Activated CD4-positive, alpha-beta T cell treated with anti-CD3 and anti-CD28 coated beads for 4 hours (primary cell): ENCODE measurements at regions not wholly inside any gene's neighbourhood (a gene's known extent, or its start where the extent isn't known, plus 50 kb on each side); places are given as distances from the start of the nearest gene placed in this dataset.
"Not testable (repeated sequence)": the region's sequence is repeated elsewhere in the genome, so short reads cannot be mapped to it uniquely, and the experiment has no call there.

Experiments used
- DNase-seq, 2 donors: peaks; one replicate each; pipeline ENCODE4 v3.0.0-alpha.2; 2020

DNA sequence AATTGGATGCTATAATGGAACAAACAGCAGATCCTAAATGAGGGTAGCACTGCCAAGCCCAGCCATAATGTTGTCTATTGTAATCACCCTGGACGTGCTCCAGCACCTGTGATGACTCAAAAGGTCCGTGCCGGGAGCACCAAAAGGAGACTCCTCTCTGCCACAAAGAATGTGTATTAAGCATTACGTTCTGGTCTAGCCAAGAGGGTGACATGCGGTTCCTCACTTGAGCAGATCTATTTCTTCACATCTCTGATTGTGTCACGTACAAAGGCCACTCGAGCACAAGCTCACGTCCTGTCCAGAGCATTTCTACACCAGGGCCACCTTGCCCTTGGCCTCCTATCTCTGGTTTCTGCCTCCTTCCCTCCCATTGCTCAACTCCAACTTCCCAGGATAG is 219.9 kb upstream of the IRS2 start:
- DNase-seq: no peak

DNA sequence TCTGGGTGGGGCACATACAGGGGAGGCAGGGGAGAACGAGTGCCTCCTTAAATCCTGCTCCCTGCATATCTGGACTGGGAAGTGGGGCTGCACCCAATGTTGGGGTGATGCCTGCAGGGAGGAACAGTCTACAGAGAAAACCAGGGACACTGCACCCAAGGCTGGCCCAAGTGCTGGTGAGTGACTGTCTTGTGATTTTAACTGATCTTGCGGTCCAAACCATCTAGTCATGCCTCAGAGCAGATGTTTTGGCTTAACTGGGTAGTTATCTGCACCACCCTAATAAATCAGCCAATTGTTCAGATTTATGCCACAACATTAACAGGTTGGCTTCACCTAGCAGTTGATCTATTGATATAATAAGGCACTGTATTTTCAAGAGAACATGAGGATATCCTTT is 219.2 kb upstream of the IRS2 start:
- DNase-seq: no peak

DNA sequence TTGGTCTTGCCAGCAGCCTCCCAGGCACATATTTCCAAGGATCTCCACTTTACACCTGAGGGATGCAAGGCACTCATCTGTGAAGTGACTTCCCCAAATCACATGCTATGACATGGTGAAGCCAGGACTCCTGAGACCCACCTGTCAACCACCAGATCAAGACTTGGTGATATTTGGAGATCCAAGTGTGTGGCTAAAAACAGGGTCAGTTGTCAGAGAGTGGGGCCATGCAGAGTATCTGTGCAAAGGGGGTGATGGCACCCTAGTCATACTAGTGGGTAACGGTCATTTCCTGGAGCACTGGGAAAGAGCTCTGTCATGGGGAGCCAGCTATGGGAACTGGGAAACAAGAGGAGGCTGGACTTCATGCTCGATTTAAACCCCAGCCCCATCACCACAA is 218.4 kb upstream of the IRS2 start:
- DNase-seq: no peak

DNA sequence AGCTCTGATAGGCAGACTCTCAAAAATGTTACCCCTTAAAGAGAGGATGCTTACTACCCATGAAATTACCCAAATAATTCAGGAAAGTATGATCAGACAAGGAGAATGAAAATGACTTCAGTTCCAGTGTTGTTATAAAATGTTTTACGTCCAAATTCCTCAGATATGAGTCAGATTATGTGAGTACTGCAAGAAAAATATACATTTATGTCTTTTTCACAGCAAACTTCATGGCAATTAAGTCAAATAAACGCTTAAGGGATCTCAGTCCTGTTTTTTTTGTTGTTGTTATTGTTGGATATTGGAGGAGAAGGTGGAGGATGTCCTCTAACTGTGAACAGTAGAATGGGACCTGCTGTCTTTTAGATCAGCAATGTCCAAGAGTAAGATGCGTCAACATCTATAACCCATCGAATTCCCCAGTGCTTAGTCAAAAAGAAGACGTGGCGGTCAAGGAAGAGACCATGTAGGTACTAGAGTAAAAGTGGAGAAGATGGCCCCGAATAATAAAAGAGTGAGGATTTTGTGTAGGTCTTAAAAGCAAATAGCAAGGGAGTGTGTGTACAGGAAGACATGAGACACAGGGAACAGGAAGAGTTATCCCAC is 215.4 kb upstream of the IRS2 start:
- no peak for DNase-seq

DNA sequence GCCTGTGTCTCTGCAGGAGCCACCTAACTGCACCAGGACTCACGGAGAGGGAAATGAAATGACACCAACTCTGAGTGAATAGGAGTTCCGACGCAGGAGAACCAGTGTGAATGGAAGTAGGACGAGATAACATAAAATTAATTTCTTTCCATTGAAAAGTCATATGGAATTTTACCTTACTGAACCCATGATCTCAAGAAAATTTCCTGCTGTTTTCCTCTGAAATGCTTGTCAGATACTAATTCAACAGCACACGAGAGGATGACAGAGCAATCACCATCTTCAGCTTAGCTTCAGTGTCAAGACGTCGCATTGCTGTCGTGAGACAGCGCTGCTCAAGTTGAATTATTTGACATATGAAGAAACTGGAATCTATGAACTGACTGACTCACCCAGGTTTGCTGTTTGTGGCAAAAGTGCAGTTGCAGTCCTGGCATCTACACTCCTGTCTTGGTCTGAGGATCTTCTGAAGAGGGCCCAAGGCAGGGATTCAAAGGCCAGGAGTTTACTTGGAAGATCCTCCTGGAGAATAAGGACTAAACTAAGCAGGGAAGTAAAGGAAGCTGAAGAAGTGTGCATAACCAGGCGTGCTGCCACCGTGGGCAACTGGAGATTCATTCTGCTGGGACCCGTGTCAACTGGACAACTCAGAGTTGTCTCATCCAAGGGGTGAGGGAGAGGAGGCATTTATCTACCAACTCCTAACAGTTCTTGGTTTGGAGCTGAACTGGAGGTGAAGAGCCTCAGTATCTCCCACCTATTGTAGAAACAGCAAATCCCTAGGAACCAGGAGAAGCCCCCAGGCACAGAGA is 214.4 kb upstream of the IRS2 start:
- DNase-seq: no peak

DNA sequence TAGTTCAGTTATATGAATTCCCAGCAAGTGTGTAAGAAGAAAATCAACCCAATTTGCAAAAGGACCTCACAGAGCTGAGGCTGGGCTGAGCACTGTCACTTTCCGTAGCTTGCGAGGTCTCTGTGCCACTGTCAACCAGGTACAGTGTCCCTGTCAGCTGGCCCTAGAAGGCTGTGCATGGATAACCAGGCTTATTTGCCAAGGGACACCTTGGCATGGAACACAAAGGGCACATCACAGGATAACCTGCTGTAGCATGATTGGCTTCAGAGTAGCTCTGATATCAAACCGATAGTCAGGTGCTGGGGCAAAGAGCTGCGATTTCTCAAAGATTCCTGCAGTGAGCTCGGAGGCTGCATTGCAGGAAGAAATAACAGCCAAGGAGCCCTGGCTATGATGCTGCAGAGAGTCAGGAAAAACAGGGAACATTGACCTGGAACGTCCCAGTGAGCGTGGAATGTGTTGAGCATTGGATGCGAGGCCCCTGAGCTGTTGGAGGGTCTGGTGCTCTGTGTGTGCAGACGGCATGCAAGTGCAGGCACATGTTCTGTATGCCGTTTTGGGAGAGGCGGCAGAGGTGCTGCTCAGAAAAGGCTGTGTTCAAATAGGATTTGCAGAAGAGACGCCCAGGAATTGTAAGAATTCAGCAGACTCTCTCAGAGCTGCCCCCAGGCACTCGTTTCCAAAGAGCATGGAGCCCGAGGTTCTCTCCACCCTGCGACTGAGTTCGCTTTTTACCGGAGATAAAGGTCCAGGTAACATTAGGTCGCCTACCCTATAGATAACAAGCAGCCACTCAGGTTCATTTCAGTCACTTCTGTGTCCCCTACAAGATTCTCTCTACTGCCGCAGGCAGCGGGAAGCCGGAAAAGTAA is 213.5 kb upstream of the IRS2 start:
- DNase-seq: no peak

DNA sequence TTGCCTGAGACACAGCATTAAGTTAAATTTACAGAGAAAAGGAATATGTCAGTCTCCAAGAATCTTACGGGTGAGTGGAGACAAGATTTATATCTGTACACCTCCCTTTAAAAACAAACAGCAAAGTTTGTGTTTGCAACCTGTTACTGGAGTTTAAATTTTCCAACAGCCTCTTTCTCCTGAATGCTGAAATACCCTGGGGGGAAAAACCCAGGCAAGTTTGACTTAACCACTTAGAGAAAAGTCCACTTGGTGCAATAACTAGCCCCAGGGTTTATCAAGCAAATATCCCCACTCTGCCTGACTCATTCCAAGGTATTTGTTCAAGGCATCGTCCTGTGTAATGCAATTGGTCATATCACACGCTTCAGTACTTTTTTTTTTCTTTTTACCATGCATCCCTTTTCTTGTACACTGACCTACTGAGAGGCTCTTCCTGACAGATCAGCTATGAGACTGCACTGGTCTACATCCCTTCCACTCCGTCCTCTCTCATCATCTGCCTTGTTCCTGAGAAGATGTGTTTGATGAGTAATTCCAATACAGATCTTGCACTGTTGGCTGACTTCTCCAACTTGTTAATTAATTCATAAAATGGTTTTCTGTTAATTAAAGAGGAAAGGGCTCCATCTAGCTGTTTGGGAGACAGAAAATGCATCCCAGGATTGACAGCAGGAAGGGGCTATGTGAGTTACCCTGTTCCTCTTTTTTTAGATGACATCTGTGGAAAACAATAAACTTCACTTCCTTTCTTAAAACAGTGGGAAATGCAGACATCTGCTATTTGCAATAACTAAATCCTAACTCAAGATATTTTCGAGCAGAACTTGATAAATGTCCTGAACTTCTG is 212.5 kb upstream of the IRS2 start:
- DNase-seq: no peak

DNA sequence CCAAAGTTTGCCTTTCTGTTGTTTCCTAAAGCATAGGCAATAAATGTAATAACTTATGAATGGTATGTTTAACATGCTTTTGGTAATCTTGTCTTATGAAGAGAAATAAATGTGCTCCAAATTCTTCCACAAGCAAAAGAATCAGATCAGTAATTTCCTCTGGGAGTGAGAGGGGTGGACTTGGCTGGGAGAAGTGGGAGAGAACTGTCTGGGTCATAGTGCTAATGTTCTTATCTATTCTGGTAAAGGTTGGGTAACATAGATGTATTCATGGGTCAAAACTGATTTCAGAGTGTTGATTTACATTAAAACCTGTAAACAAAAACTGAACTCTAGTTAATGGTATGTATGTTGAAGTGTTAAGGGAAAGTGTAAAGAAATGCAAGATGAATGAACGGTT is 211.7 kb upstream of the IRS2 start:
- DNase-seq: no peak

DNA sequence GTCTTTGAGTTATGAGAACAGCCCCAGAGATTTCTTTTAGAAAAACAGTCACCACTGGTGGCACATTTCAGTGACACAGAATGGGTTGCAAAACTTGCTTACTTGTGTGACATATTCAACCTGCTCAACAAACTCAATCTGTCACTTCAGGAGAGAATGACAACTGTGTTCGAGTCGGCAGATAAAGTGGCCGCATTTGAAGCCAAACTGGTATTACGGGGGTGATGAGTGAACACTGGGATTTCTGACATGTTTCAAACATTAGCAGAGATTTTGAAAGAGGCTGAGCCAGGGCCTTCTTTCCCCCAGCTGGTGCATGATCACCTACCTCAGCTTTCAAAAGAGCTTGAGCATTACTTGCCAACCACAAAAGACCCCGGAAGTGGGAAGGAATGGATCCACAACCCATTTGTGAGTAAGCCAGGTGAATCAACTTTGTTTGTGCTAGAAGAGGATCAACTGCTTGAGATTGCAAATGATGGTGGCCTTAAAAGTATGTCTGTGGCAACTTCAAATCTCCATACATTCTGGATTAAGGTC is 210.7 kb upstream of the IRS2 start:
- not testable (repeated sequence) for DNase-seq

DNA sequence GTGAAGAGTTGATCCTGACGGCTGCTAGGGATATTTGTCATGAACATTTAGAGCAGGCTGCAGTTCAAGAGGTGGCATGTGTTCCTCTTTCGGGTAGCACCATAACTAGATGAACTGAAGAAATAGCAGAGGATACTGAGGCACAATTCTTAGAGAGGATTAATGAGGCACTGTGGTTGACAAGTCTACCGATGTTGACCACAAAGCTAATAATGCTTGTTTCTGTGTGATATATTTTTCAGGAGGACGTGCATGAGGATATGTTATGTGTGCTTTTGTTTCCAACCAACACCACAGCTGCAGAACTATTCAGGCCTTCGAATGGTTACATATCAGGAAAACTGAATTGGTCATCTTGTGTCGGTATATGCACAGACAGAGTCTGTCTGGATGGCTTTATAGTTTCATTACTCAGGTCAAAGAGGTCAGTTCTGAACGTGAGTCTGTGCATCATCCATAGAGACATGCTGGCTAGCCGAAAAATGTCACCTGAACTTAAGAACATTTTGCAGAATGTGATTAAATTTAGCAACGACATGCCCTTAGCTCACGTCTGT is 210.1 kb upstream of the IRS2 start:
- DNase-seq: no peak

DNA sequence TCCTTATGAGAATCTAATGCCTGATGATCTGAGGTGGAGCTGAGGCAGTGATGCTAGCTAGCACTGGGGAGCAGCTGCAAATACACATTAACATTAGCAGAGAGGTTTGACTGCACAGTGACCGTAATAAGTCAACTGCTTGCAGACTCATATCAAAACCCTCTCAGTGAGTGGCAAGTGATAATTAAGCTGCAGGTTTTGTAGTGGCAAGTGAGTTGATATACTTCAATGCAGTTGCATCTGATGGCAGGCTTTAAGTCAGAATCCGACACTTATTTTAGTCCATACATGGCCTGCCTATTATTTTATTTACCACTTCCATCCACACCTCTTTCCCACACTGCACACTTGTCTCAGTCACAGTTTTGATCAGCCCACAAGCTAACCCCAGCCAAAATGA is 209.2 kb upstream of the IRS2 start:
- DNase-seq: no peak

DNA sequence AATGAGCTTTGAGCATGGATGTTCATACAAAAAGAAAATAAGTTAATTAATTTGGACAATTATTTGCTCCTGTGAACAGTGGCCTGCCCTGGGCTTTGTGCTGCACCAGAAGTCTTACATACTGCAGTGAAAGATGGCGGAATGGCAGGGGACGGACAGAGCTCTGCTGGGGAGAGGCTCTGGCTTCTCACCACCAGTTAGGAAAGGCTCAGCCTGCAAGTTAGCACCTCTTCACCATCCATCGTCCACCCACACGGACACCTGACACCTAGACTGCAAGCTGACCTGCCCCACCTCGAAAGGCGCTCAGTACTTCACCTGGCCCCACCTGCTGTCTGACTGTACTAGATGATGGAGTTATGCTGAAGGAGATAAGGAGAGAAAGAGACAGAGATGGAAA is 203.9 kb upstream of the IRS2 start:
- no peak for DNase-seq

DNA sequence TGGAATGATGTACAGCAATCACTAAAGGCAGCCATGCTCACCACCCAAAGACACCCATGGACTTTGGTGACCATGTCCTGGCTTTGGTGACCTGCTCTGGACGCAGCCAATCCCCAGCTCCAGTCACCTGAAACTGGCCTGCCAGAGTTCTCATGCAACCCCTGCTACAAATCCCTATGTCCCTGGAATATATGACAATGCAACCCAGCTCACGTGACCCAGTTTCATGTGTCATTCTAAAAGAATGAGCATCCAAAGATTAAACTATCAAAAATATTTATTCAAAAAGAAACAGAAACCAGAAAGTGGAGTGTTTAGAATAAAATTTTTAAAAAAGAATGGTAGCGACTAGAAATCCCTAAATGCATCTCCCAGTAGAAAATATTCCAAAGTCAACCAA is 203.3 kb upstream of the IRS2 start:
- DNase-seq: no peak

DNA sequence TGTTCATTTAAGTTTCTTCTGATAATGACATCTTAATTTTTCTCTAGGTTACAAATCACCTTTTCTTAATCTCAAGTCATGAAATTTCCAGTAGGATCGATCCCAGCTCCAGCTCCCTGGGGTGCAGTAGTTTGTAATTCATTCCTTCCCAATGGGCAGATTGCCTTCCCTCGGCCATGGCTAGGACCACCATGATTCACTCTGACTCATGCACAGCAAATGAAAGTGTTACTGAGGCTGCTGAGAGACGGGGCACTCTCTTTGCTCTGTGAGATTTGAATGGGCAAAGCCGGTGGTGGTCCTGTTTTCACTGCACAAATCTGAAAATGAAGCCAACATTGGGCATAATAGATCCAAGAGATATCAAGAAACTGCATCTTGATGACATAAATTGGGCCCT is 202.8 kb upstream of the IRS2 start:
- DNase-seq: no peak

DNA sequence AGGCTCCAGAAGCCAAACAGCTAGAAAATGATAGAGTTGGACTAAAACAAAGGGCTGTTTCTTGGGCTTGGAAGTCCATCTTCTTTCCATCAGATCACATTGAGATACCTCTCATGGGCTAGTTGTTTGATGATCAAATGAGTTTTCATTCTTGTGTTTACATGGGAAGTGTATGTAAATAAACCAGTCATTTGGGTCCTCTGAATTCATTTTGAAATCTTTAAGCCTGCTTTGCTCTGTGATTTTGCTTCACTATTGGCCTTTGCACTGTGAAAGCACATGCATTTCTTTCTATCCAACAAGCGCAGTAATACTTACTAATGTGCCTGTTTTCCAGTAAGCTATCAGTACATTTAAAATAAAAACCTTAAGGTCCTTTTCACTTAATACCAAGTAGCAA is 200.5 kb upstream of the IRS2 start:
- no peak for DNase-seq

DNA sequence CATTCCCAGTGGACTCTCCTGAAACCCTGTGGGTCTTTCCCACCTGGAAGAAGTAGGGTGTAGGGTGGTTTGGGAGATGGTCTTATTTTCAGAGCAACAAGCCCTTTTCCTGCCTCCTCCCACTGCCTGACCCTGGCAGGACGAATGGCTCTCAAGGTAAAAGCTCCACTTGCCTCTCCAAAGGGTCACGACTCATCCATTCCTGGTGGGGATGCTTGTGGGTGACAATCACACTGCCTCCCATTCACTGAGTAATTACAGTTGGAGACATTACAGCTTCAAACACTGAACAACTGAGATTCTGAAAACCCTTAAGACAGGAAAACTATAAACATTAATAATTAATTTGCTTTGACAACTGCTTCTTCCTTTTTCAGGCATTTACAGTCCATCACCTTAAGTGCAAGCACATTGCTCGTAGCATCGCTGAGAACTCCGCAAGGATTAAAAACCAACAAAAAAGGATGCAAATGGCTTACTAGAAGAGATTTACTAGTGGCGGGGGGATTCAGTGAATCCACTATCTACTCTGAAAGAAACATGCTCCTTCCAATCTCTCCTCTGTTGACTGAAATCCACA is 199.6 kb upstream of the IRS2 start:
- DNase-seq: no peak

DNA sequence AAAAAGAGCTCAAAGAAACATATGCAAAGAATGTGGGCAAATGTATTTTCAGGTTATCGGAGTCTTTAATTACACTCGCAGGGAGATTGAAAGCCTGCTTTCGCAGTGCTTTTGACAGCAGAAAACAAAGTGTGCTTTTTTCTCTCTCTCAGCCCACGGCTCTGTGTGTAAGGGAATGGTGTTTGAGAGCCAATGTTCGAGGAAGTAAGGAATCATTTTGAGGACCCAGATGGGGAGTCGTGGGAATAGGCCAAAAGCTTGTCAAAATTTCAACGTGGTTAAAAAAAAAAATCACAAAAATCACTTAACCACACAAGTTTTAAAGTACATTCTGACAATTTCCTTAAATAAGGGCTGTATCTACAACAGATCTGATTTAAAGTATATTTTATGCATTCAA is 197.1 kb upstream of the IRS2 start:
- DNase-seq: no peak

DNA sequence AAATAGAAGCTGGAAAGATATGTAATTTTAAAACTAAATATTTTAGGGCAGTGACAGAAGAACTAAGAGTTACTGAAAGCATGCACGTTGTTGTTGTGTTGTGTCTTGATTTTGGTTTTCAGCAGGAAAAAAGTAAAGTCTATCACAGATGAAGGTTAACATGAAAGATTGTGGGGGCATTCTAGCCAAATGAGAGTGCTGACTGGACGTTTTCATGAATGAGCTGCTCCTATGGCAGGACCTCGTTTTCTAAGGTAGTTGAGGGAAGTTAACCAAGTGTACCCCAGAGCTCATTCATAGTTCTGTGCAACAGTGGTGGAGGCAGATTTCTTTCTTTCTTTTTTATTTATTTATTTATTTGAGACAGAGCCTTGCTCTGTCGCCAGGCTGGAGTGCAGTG is 194.6 kb upstream of the IRS2 start:
- no peak for DNase-seq

DNA sequence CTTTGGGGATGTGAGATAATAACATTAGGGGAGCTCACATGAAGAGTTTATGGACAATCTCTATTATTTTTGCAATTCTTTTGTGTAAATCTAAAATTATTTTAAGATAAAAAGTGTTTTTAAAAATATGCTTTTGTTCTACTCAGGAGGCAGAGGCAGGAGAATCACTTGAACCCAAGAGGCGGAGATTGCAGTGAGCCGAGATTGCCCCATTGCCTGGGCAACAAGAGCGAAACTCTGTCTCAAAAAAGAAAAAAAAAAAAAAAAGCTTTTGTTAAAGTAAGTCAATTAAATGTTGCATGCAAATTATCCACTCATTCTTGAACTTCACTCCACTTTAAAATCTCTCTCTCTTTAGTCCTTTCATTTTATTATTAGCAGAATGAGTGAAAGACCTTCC is 193.3 kb upstream of the IRS2 start:
- DNase-seq: not testable (repeated sequence)

DNA sequence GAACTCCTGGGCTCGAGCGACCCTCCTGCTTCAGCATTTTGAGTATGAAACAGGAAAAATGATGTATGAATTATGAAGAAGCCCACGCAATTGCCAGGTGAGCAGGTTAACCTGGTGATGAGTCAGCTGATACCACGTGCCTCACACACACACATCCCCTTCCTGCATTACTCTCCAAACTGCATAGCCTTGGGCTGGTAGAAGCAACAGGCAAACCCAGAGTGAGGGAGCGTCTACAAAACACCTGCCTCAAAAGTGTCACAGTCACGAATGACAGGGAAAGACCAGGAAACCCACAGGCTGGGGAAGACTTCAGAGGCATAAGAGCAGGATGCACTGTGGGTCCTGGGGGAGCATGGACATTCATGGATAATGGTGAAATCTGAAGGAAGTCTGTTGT is 192.8 kb upstream of the IRS2 start:
- DNase-seq: no peak

DNA sequence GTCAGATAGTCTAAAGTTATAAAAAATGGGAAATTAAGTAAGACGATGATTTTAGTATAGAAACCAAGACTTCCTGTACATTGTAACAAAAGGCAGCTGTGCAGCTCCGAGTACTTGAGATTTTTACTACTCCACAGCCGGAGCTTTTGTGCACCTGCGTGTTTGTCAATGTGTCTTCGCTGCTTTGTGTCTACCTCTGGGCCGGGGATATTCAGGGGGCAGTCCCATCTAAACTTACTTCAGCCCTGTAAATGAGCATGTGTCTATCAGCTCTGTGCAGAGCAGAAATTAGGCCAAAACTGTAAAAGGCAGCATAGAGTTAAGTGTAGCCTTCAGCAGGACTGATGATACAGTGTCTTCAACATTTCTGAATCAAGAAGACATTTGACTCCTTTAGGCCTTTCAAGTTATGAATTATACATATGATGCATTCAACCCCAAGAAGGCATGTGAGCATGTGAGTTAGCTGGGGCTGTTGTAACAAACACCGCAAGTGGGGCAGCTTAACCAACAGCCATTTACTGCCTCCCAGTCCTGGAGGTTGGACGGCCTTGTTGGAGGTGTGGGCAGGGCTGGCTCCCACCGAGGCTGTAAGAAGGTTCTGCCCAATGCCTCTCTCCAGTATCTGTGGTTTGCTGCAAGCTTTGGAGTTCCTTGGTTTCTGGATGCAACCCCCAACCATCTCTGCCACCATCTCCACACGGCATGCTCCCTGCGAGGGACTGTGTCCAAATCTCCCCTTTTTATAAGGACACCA is 191.0 kb upstream of the IRS2 start:
- no peak for DNase-seq
